A549 (cell line): ENCODE measurements at regions not wholly inside any gene's neighbourhood (a gene's known extent, or its start where the extent isn't known, plus 50 kb on each side); places are given as distances from the start of the nearest gene placed in this dataset.

Experiments used
- ATAC-seq, 2 experiments: fragments of 200-7000 bp in 1 of 2; fragments of >200 bp in 1 of 2; cut with Nextera tagmentation in 1 of 2; cut with Tn5 transposase in 1 of 2; 3 replicates each; pipeline versions ENCODE4 v1.8.0 to v1.9.1; 2018 to 2020; ENCODE audit warnings: mild to moderate bottlenecking in 1 of 2, moderate library complexity in 1 of 2
- CTCF ChIA-PET: fragments of 300-600 bp; sonication (Branson Sonifier 250); formaldehyde crosslinking; extraction: SDS; loops from one replicate; lab custom pipeline; 2021; ENCODE audit warnings: antibody characterized with exemption, inconsistent platforms; lab: Yijun Ruan, JAX
- POLR2A ChIA-PET: fragments of 350-600 bp; formaldehyde crosslinking; extraction: SDS; loops from one replicate; lab custom pipeline; 2021; ENCODE audit warnings: antibody characterized with exemption, inconsistent platforms; lab: Yijun Ruan, JAX
- DNase-seq, 2 experiments: peaks; one replicate each; pipeline versions ENCODE4 v3.0.0 to v3.0.0-alpha.2; 2011 to 2016; ENCODE audit warnings: low read depth in 1 of 2, low spot score in 1 of 2
- FAIRE-seq: peaks from 2 replicates; lab custom pipeline; 2011; peaks lifted over from hg19 to GRCh38; lab: Jason Lieb, UNC
- H3K27ac ChIP-seq, 2 experiments: fragments of >200 bp; sonication (Bioruptor Twin); formaldehyde crosslinking; 3 replicates each; pipeline ENCODE4 v1.5.1; 2016 to 2017
- H3K4me1 ChIP-seq: fragments of >200 bp; sonication (Bioruptor Twin); formaldehyde crosslinking; 3 replicates; pipeline ENCODE4 v1.6.1; 2016
- H3K4me2 ChIP-seq: fragments of >200 bp; sonication (Bioruptor Twin); formaldehyde crosslinking; 3 replicates; pipeline ENCODE4 v1.6.1; 2016
- H3K4me3 ChIP-seq: fragments of >200 bp; sonication (Bioruptor Twin); formaldehyde crosslinking; 3 replicates; pipeline ENCODE4 v1.5.1; 2016
- H3K9me3 ChIP-seq: fragments of >200 bp; sonication (Bioruptor Twin); formaldehyde crosslinking; 3 replicates; pipeline ENCODE4 v1.6.1; 2016
- ATOH8 ChIP-seq: fragments of 250-450 bp; sonication (Bioruptor Pico); IDR thresholded peaks from 2 replicates; pipeline ENCODE4 v1.5.0; 2020; ENCODE audit warnings: low read depth, mild to moderate bottlenecking, moderate library complexity
- CBX2 ChIP-seq: fragments of 200-600 bp; sonication (generic); IDR thresholded peaks from 2 replicates; pipeline ENCODE4 v1.6.1; 2016; ENCODE audit warnings: low read depth, mild to moderate bottlenecking, borderline replicate concordance
- CBX8 ChIP-seq: fragments of 200-600 bp; sonication (generic); IDR thresholded peaks from 2 replicates; pipeline ENCODE4 v1.6.1; 2016
- CEBPB ChIP-seq, 2 experiments: fragments of >200 bp in 1 of 2; sonication (Bioruptor Twin) in 1 of 2; formaldehyde crosslinking in 1 of 2; IDR thresholded peaks; 2 replicates each; pipeline ENCODE4 v1.6.1; 2012 to 2016
- CHD4 ChIP-seq: fragments of 200-600 bp; sonication (generic); IDR thresholded peaks from 2 replicates; pipeline ENCODE4 v1.6.1; 2016; ENCODE audit warnings: antibody characterized with exemption, mild to moderate bottlenecking, borderline replicate concordance
- EHF ChIP-seq: fragments of 250-450 bp; sonication (Bioruptor Pico); IDR thresholded peaks from 2 replicates; pipeline ENCODE4 v1.5.0; 2020; ENCODE audit warnings: mild to moderate bottlenecking
- ESRRA ChIP-seq: fragments of 150-350 bp; IDR thresholded peaks from 2 replicates; pipeline ENCODE4 v1.6.1; 2014; ENCODE audit warnings: mild to moderate bottlenecking, low read length, borderline replicate concordance
- FOSB ChIP-seq: fragments of 250-450 bp; sonication (Bioruptor Pico); IDR thresholded peaks from 2 replicates; pipeline ENCODE4 v1.5.0; 2020; ENCODE audit warnings: mild to moderate bottlenecking, moderate library complexity
- FOSL2 ChIP-seq, 2 experiments: fragments of 450-650 bp in 1 of 2; fragments of >200 bp in 1 of 2; sonication (Bioruptor Twin) in 1 of 2; formaldehyde crosslinking; IDR thresholded peaks; 2 replicates each; pipeline versions ENCODE4 v1.5.0 to v1.6.1; 2016 to 2020; ENCODE audit warnings: mild to moderate bottlenecking in 1 of 2, moderate library complexity in 1 of 2
- HDAC2 ChIP-seq: fragments of 200-600 bp; sonication (generic); IDR thresholded peaks from 2 replicates; pipeline ENCODE4 v1.6.1; 2016
- HOXB5 ChIP-seq: fragments of 250-450 bp; sonication (Bioruptor Pico); IDR thresholded peaks from 2 replicates; pipeline ENCODE4 v1.5.0; 2020; ENCODE audit warnings: mild to moderate bottlenecking, moderate library complexity
- KDM1A ChIP-seq: fragments of 200-600 bp; sonication (generic); IDR thresholded peaks from 2 replicates; pipeline ENCODE4 v1.6.1; 2016; ENCODE audit warnings: low read depth, mild to moderate bottlenecking
- MAFK ChIP-seq: fragments of 450-650 bp; IDR thresholded peaks from 2 replicates; pipeline ENCODE4 v1.6.1; 2014; ENCODE audit not compliant: partially characterized antibody
- MYC ChIP-seq: IDR thresholded peaks from 2 replicates; pipeline ENCODE4 v1.6.1; 2012; ENCODE audit warnings: mild to moderate bottlenecking, inconsistent platforms, low read length, improper control_type of control experiment, borderline replicate concordance
- NPAS2 ChIP-seq: fragments of 250-450 bp; sonication (Bioruptor Pico); IDR thresholded peaks from 2 replicates; pipeline ENCODE4 v1.8.0; 2022; ENCODE audit warnings: mild to moderate bottlenecking, moderate library complexity, borderline replicate concordance
- POLR2AphosphoS2 ChIP-seq: conservative IDR thresholded peaks from 2 replicates; pipeline ENCODE4 v1.6.1; 2012; ENCODE audit warnings: low read length, improper control_type of control experiment, inconsistent platforms
- RARB ChIP-seq: fragments of 250-450 bp; sonication (Bioruptor Pico); IDR thresholded peaks from 2 replicates; pipeline ENCODE4 v1.8.0; 2021; ENCODE audit warnings: mild to moderate bottlenecking, moderate library complexity
- RNF2 ChIP-seq: fragments of 200-600 bp; sonication (generic); IDR thresholded peaks from 2 replicates; pipeline ENCODE4 v1.6.1; 2016; ENCODE audit warnings: low read depth, mild to moderate bottlenecking, antibody characterized with exemption, moderate library complexity, borderline replicate concordance
- TFCP2L1 ChIP-seq: fragments of 250-450 bp; sonication (Bioruptor Pico); IDR thresholded peaks from 2 replicates; pipeline ENCODE4 v1.5.0; 2021; ENCODE audit warnings: mild to moderate bottlenecking
- TP53 ChIP-seq: fragments of 250-450 bp; sonication (Bioruptor Pico); IDR thresholded peaks from 2 replicates; pipeline ENCODE4 v1.5.0; 2021; ENCODE audit warnings: mild to moderate bottlenecking, moderate library complexity
- ZNF302 ChIP-seq: fragments of 250-450 bp; sonication (Bioruptor Pico); IDR thresholded peaks from 2 replicates; pipeline ENCODE4 v1.9.0; 2021; ENCODE audit warnings: inconsistent platforms, mild to moderate bottlenecking, moderate library complexity
- WGBS: methylation state at CpG from one replicate; pipeline ENCODE4 v1.1.6; 2017; ENCODE audit errors: missing lambda C conversion rate; 5-methylcytosine and 5-hydroxymethylcytosine counted together
- TF ChIP-seq, protein P1 (sequence below): fragments of >200 bp; sonication (Bioruptor Twin); formaldehyde crosslinking; IDR thresholded peaks from 3 replicates; pipeline ENCODE4 v1.6.1; 2016
- TF ChIP-seq, protein P2 (sequence below): fragments of 150-350 bp; IDR thresholded peaks from 2 replicates; pipeline ENCODE4 v1.6.1; 2014; ENCODE audit warnings: low read depth, mild to moderate bottlenecking, low read length
- TF ChIP-seq, protein P3 (sequence below): IDR thresholded peaks from 2 replicates; pipeline ENCODE4 v1.6.1; 2012

GRCh38 chr3:190780524-190780923 is 82.0 kb downstream of the GMNC start:
- WGBS = 64% methylated on average over 3 of the region's 3 CpGs
- CTCF ChIA-PET = no interaction called here
- no peak for DNase-seq
- TF ChIP-seq KDM1A (no peak), MYC (no peak), ESRRA (no peak), RNF2 (no peak), CBX8 (no peak)
- TF ChIP-seq, protein P1, sequence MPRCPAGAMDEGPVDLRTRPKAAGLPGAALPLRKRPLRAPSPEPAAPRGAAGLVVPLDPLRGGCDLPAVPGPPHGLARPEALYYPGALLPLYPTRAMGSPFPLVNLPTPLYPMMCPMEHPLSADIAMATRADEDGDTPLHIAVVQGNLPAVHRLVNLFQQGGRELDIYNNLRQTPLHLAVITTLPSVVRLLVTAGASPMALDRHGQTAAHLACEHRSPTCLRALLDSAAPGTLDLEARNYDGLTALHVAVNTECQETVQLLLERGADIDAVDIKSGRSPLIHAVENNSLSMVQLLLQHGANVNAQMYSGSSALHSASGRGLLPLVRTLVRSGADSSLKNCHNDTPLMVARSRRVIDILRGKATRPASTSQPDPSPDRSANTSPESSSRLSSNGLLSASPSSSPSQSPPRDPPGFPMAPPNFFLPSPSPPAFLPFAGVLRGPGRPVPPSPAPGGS = no peak
- TF ChIP-seq, all 56 proteins: peak for 0
- H3K4me3 ChIP-seq = no peak overlapping the region
- H3K4me2 ChIP-seq = no peak overlapping the region
- no peak for FAIRE-seq
- no peak overlapping the region for H3K27ac ChIP-seq
- H3K9me3 ChIP-seq = no peaks in the 10 kb centered on the region
- no peak for ATAC-seq
- H3K4me1 ChIP-seq = no peaks in the 10 kb centered on the region
- POLR2A ChIA-PET = no interaction called here

DNA sequence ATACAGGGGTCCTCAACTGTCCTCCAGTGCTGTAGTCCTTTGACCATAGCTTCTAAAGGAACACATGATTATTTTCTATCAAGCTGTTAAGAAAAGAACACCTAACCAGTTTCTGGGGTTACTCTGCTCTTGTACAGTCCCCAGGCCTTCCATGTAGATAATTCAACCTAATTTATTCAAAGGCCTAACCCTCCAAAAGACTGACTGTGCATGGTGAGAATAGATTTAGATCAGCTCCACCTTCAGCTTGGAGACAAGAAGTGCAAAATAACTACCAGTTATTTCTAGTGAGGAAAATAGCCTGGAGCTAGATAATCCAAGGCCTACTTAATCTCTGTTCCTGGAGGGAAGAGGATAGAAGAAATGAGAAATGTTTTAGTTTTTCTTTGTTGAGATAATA is 87.9 kb downstream of the GMNC start:
- ATAC-seq = no peak
- FAIRE-seq = no peak
- H3K4me1 ChIP-seq = no peaks in the 10 kb centered on the region
- no peak overlapping the region for H3K4me2 ChIP-seq
- POLR2A ChIA-PET = no interaction called here
- no peak for DNase-seq
- H3K9me3 ChIP-seq = no peaks in the 10 kb centered on the region
- CTCF ChIA-PET = no interaction called here
- no peak overlapping the region for H3K27ac ChIP-seq
- H3K4me3 ChIP-seq = no peak overlapping the region
- TF ChIP-seq FOSL2 (IDR thresholded peaks at IDR 0.05) (no peak), FOSL2 (CRISPR knock-in tag; IDR thresholded peaks at IDR 0.05) (no peak), CEBPB (IDR thresholded peaks at IDR 0.05) (no peak), HDAC2 (no peak), FOSB (CRISPR knock-in tag) (no peak), ESRRA (no peak), TFCP2L1 (CRISPR knock-in tag) (no peak), POLR2AphosphoS2 (no peak), CHD4 (no peak), ZNF302 (CRISPR knock-in tag) (no peak), TP53 (CRISPR knock-in tag) (no peak), ATOH8 (no peak), RARB (CRISPR knock-in tag) (no peak), CBX2 (no peak), HOXB5 (CRISPR knock-in tag) (no peak), NPAS2 (no peak), EHF (CRISPR knock-in tag) (no peak), KDM1A (no peak), MAFK (no peak)
- TF ChIP-seq, protein P2, sequence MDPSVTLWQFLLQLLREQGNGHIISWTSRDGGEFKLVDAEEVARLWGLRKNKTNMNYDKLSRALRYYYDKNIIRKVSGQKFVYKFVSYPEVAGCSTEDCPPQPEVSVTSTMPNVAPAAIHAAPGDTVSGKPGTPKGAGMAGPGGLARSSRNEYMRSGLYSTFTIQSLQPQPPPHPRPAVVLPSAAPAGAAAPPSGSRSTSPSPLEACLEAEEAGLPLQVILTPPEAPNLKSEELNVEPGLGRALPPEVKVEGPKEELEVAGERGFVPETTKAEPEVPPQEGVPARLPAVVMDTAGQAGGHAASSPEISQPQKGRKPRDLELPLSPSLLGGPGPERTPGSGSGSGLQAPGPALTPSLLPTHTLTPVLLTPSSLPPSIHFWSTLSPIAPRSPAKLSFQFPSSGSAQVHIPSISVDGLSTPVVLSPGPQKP = no peak
- TF ChIP-seq, protein P3, sequence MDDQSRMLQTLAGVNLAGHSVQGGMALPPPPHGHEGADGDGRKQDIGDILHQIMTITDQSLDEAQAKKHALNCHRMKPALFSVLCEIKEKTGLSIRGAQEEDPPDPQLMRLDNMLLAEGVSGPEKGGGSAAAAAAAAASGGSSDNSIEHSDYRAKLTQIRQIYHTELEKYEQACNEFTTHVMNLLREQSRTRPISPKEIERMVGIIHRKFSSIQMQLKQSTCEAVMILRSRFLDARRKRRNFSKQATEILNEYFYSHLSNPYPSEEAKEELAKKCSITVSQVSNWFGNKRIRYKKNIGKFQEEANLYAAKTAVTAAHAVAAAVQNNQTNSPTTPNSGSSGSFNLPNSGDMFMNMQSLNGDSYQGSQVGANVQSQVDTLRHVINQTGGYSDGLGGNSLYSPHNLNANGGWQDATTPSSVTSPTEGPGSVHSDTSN = no peak
